ENCODE measurements at regions not wholly inside any gene's neighbourhood (a gene's known extent, or its start where the extent isn't known, plus 50 kb on each side); places are given as distances from the start of the nearest gene placed in this dataset.

GRCh38 chr12:105499205-105499604 is 168.7 kb downstream of the C12orf75 start:
- TF ChIP-seq POLR2A (IDR thresholded peaks at IDR 0.05; ENCODE audit: low read length) = no peak
- TF ChIP-seq GATA1 (IDR thresholded peaks at IDR 0.05; ENCODE audit: low read depth, low read length) = no peak

Measured in erythroblast (primary cell).